ENCODE measurements at regions not wholly inside any gene's neighbourhood (a gene's known extent, or its start where the extent isn't known, plus 50 kb on each side); places are given as distances from the start of the nearest gene placed in this dataset.

DNA sequence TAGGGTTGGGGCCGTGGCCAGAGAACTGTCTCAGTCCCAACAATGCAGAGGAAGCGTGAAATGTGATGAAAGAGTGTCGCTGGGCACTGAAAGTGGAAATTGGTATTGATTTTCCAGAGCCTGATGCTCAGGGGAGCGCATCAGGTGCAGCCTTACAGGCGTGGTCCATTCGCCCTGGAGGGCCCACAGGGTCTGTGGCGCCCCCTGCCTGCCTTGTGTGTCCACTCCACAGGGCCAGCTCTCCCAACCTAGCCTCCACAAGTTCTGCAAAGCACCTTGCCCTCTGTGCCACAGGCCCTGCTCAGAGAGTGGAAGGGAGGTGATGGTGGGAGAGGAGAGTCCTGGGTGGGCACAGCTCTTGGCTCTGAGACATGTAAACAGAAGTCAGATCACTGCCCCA lies 54.9 kb upstream of the LMO1 start:
- H3K27ac ChIP-seq (ENCODE audit: low read length in 2 of 2), result no peak overlapping the region
- no peaks in the 10 kb centered on the region for H3K9me3 ChIP-seq (ENCODE audit: control extremely low read depth in 1 of 3, control insufficient read depth in 2 of 3, insufficient read depth in 1 of 3, low read length in 2 of 3)
- H3K4me1 ChIP-seq (ENCODE audit: control insufficient read depth in 2 of 2, insufficient read depth in 2 of 2, low read length in 2 of 2), result no peaks in the 10 kb centered on the region
- ATAC-seq (ENCODE audit: low read depth), result no peak
- H3K27me3 ChIP-seq (replicated peaks in 1 of 4; ENCODE audit: control extremely low read depth in 1 of 4, control insufficient read depth in 3 of 4, insufficient read depth in 4 of 4, low read length in 3 of 4), result no peaks in the 10 kb centered on the region
- H2AFZ ChIP-seq (ENCODE audit: insufficient read depth, low read depth, low read length, poor library complexity, severe bottlenecking), result no peak overlapping the region
- H3K27me3 Mint-ChIP-seq, result peaks cover 27% of the 10 kb centered on the region
- intact Hi-C loops (cut with micrococcal nuclease), result no loop called here
- WGBS (ENCODE audit: insufficient coverage), result 75% methylated on average over 6 of the region's 7 CpGs
- H3K4me1 Mint-ChIP-seq, result no peaks in the 10 kb centered on the region
- no peak overlapping the region for H3K9ac ChIP-seq (ENCODE audit: low read length)
- H3K36me3 ChIP-seq (replicated peaks in 1 of 2; ENCODE audit: control extremely low read depth in 1 of 2, control insufficient read depth in 1 of 2, extremely low read depth in 1 of 2, insufficient read depth in 2 of 2, low read length in 1 of 2), result no peaks in the 10 kb centered on the region
- no peaks in the 10 kb centered on the region for H4K20me1 ChIP-seq (ENCODE audit: control insufficient read depth, insufficient read depth, low read length, poor library complexity, severe bottlenecking)
- H3K27ac Mint-ChIP-seq, result no peak overlapping the region
- H3K9me3 Mint-ChIP-seq (ENCODE audit: insufficient read depth), result no peaks in the 10 kb centered on the region
- CTCF ChIA-PET, result no interaction called here
- no peak overlapping the region for H3K4me2 ChIP-seq (replicated peaks; ENCODE audit: low read depth, low read length, poor library complexity, severe bottlenecking)
- no peak for TF ChIP-seq EZH2 (IDR thresholded peaks at IDR 0.05; ENCODE audit: borderline replicate concordance, insufficient read depth, low read depth, low read length, poor library complexity, severe bottlenecking)
- no peaks in the 10 kb centered on the region for H3K79me2 ChIP-seq (ENCODE audit: control insufficient read depth, insufficient read depth, low read length)
- no peak overlapping the region for H3K4me3 Mint-ChIP-seq
- DNase-seq, result no peak
- POLR2A ChIA-PET, result no interaction called here
- no peak overlapping the region for H3K4me3 ChIP-seq (ENCODE audit: control extremely low read depth in 1 of 5, extremely low read depth in 1 of 5, insufficient read depth in 1 of 5, low read depth in 2 of 5, low read length in 4 of 5)

- POLR2A ChIA-PET, result no interaction called here
- ATAC-seq (ENCODE audit: low read depth), result no peak
These were observed 53.5 kb upstream of the LMO1 start for GRCh38 chr11:8317159-8317558.

More at GRCh38 chr11:8317159-8317558, 53.5 kb upstream of the LMO1 start:
- H2AFZ ChIP-seq (ENCODE audit: insufficient read depth, low read depth, low read length, poor library complexity, severe bottlenecking), result no peak overlapping the region
- Mint-ChIP-seq H3K27ac (no peak overlapping the region), H3K4me1 (no peaks in the 10 kb centered on the region), H3K27me3 (peaks cover 22% of the 10 kb centered on the region), H3K4me3 (no peak overlapping the region), H3K9me3 (ENCODE audit: insufficient read depth) (no peaks in the 10 kb centered on the region)
- H4K20me1 ChIP-seq (ENCODE audit: control insufficient read depth, insufficient read depth, low read length, poor library complexity, severe bottlenecking), result no peaks in the 10 kb centered on the region
- H3K9ac ChIP-seq (ENCODE audit: low read length), result no peak overlapping the region
- H3K36me3 ChIP-seq (replicated peaks in 1 of 2; ENCODE audit: control extremely low read depth in 1 of 2, control insufficient read depth in 1 of 2, extremely low read depth in 1 of 2, insufficient read depth in 2 of 2, low read length in 1 of 2), result no peaks in the 10 kb centered on the region
- H3K79me2 ChIP-seq (ENCODE audit: control insufficient read depth, insufficient read depth, low read length), result no peaks in the 10 kb centered on the region
- no peak overlapping the region for H3K4me2 ChIP-seq (replicated peaks; ENCODE audit: low read depth, low read length, poor library complexity, severe bottlenecking)
- no peaks in the 10 kb centered on the region for H3K4me1 ChIP-seq (ENCODE audit: control insufficient read depth in 2 of 2, insufficient read depth in 2 of 2, low read length in 2 of 2)
- no peaks in the 10 kb centered on the region for H3K9me3 ChIP-seq (ENCODE audit: control extremely low read depth in 1 of 3, control insufficient read depth in 2 of 3, insufficient read depth in 1 of 3, low read length in 2 of 3)
- intact Hi-C loops (cut with micrococcal nuclease), result no loop called here
- peaks cover 0 to 2% (median 0%) of the 10 kb centered on the region in 4 experiments for H3K27me3 ChIP-seq (replicated peaks in 1 of 4; ENCODE audit: control extremely low read depth in 1 of 4, control insufficient read depth in 3 of 4, insufficient read depth in 4 of 4, low read length in 3 of 4)
- no peak for DNase-seq
- CTCF ChIA-PET, result interaction anchor here (1.3 kb wide), 1 partner anchor 310 kb away, joined by 3 read pairs; no protein-coding TSS in a partner anchor
- no peak overlapping the region for H3K27ac ChIP-seq (ENCODE audit: low read length in 2 of 2)
- no peak overlapping the region for H3K4me3 ChIP-seq (ENCODE audit: control extremely low read depth in 1 of 5, extremely low read depth in 1 of 5, insufficient read depth in 1 of 5, low read depth in 2 of 5, low read length in 4 of 5)
- WGBS (ENCODE audit: insufficient coverage), result 57% methylated on average over 1 of the region's 2 CpGs
- TF ChIP-seq EZH2 (IDR thresholded peaks at IDR 0.05; ENCODE audit: borderline replicate concordance, insufficient read depth, low read depth, low read length, poor library complexity, severe bottlenecking), result no peak
- TF ChIP-seq, protein P1, sequence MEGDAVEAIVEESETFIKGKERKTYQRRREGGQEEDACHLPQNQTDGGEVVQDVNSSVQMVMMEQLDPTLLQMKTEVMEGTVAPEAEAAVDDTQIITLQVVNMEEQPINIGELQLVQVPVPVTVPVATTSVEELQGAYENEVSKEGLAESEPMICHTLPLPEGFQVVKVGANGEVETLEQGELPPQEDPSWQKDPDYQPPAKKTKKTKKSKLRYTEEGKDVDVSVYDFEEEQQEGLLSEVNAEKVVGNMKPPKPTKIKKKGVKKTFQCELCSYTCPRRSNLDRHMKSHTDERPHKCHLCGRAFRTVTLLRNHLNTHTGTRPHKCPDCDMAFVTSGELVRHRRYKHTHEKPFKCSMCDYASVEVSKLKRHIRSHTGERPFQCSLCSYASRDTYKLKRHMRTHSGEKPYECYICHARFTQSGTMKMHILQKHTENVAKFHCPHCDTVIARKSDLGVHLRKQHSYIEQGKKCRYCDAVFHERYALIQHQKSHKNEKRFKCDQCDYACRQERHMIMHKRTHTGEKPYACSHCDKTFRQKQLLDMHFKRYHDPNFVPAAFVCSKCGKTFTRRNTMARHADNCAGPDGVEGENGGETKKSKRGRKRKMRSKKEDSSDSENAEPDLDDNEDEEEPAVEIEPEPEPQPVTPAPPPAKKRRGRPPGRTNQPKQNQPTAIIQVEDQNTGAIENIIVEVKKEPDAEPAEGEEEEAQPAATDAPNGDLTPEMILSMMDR (IDR thresholded peaks at IDR 0.05), result no peak

Data from B cell (primary cell).